K562 (cell line): ENCODE measurements at regions not wholly inside any gene's neighbourhood (a gene's known extent, or its start where the extent isn't known, plus 50 kb on each side); places are given as distances from the start of the nearest gene placed in this dataset.

Source experiments
- ATAC-seq: fragments of 200-7000 bp; cut with Tn5 transposase; 3 replicates; pipeline ENCODE4 v1.9.1; 2020; ENCODE audit warnings: moderate library complexity
- BruUV-seq: library from RNA; stranded (reverse); fragments of 400-500 nt; replicated peaks from 2 replicates; lab custom pipeline; 2021; lab: Mats Ljungman, UMichigan
- CTCF ChIA-PET: fragments of 300-600 bp; formaldehyde crosslinking; extraction: SDS; loops from one replicate; lab custom pipeline; 2021; ENCODE audit warnings: low intra/inter-chr PET ratio; lab: Yijun Ruan, JAX
- POLR2A ChIA-PET: fragments of 300-600, 350-650 bp; sonication (Branson Sonifier 250); formaldehyde crosslinking; extraction: SDS; loops from one replicate; lab custom pipeline; 2021; ENCODE audit warnings: antibody characterized with exemption, inconsistent platforms; lab: Yijun Ruan, JAX
- DNase-seq, 4 experiments: peaks; one replicate each; pipeline versions ENCODE4 v3.0.0 to v3.0.0-alpha.2; 2011 to 2018; ENCODE audit warnings: low spot score in 3 of 4, mixed read lengths in 3 of 4; ENCODE audit errors: extremely low read depth in 1 of 4
- FAIRE-seq: peaks from 2 replicates; lab custom pipeline; 2011; peaks lifted over from hg19 to GRCh38; lab: Jason Lieb, UNC
- H2AFZ ChIP-seq: 2 replicates; pipeline ENCODE4 v1.6.0; 2011; ENCODE audit warnings: low read depth, low read length, control low read depth, inconsistent platforms
- H3K27ac ChIP-seq: fragments of 200-600 bp; 3 replicates; pipeline ENCODE4 v1.8.0; 2011; ENCODE audit warnings: low read depth, mild to moderate bottlenecking, control low read depth, inconsistent platforms, low read length, moderate library complexity, mixed read lengths; ENCODE audit errors: extremely low read depth
- H3K27me3 ChIP-seq, 2 experiments: fragments of 300-600 bp in 1 of 2; 2 replicates in 1 of 2; 3 replicates in 1 of 2; pipeline versions ENCODE4 v1.6.0 to v1.8.0; 2011; ENCODE audit warnings: inconsistent platforms in 2 of 2, low read length in 2 of 2, mild to moderate bottlenecking in 1 of 2, mixed read lengths in 1 of 2, moderate library complexity in 1 of 2; ENCODE audit not compliant: control insufficient read depth in 2 of 2, insufficient read depth in 2 of 2
- H3K36me3 ChIP-seq: fragments of 300-600 bp; 3 replicates; pipeline ENCODE4 v1.8.0; 2011; ENCODE audit warnings: mild to moderate bottlenecking, low read length, inconsistent platforms; ENCODE audit not compliant: control insufficient read depth, insufficient read depth
- H3K4me1 ChIP-seq, 2 experiments: fragments of 200-600 bp in 1 of 2; replicated peaks in 1 of 2; 2 replicates in 1 of 2; 3 replicates in 1 of 2; pipeline versions ENCODE4 v1.5.1 to v1.8.0; 2011; ENCODE audit warnings: inconsistent platforms in 2 of 2, low read length in 2 of 2, mild to moderate bottlenecking in 1 of 2, mixed read lengths in 1 of 2, moderate library complexity in 1 of 2; ENCODE audit not compliant: control insufficient read depth in 2 of 2, insufficient read depth in 2 of 2
- H3K4me2 ChIP-seq: 2 replicates; pipeline ENCODE4 v1.6.1; 2011; ENCODE audit warnings: low read length, control low read depth, inconsistent platforms, mixed read lengths; ENCODE audit not compliant: insufficient read depth
- H3K4me3 ChIP-seq: fragments of 200-600 bp; sonication (generic), shearing (Covaris generic); 2 replicates; pipeline ENCODE4 v1.5.1; 2016; ENCODE audit warnings: control low read depth, inconsistent platforms
- H3K79me2 ChIP-seq: fragments of 200-600 bp; 3 replicates; pipeline ENCODE4 v1.8.0; 2011; ENCODE audit warnings: low read length, inconsistent platforms; ENCODE audit not compliant: control insufficient read depth, insufficient read depth
- H3K9ac ChIP-seq, 2 experiments: 2 replicates each; pipeline versions ENCODE4 v1.6.0 to v1.6.1; 2011; ENCODE audit warnings: low read depth in 2 of 2, low read length in 2 of 2, control low read depth in 1 of 2, inconsistent platforms in 1 of 2, mild to moderate bottlenecking in 1 of 2, mixed read lengths in 1 of 2; ENCODE audit not compliant: insufficient read depth in 1 of 2
- H3K9me1 ChIP-seq: one replicate; pipeline ENCODE4 v1.6.0; 2011; ENCODE audit warnings: inconsistent platforms, mild to moderate bottlenecking, low read length, moderate library complexity; ENCODE audit not compliant: control insufficient read depth, insufficient read depth
- H3K9me3 ChIP-seq: replicated peaks from 2 replicates; pipeline ENCODE4 v1.5.1; 2011; ENCODE audit warnings: low read depth, low read length, inconsistent platforms; ENCODE audit not compliant: control insufficient read depth, insufficient read depth
- H4K20me1 ChIP-seq: replicated peaks from 2 replicates; pipeline ENCODE4 v1.6.1; 2011; ENCODE audit warnings: low read length, inconsistent platforms, mixed read lengths; ENCODE audit not compliant: control insufficient read depth, insufficient read depth
- ARNT ChIP-seq, 2 experiments: fragments of 450-650 bp; IDR thresholded peaks; 2 replicates each; pipeline ENCODE4 v1.6.1; 2016; ENCODE audit warnings: mild to moderate bottlenecking in 1 of 2
- KAT8 ChIP-seq: fragments of 450-650 bp; IDR thresholded peaks from 2 replicates; pipeline ENCODE4 v1.6.1; 2016; ENCODE audit warnings: low read depth, mild to moderate bottlenecking
- RBM39 ChIP-seq: fragments of 200-400 bp; formaldehyde crosslinking; optimal IDR thresholded peaks from 2 replicates; pipeline ENCODE3; 2018; ENCODE audit warnings: low read depth, low read length
- WGBS: fragments of 100-300 bp; shearing (Covaris generic); methylation state at CpG from one replicate; pipeline ENCODE4 v1.1.6; 2016; ENCODE audit warnings: low coverage, mixed read lengths; ENCODE audit not compliant: insufficient coverage; ENCODE audit errors: missing lambda C conversion rate; 5-methylcytosine and 5-hydroxymethylcytosine counted together
- in situ Hi-C: fragments of 300-500 bp; cut with MboI; formaldehyde crosslinking; loops from 4 replicates; pipeline ENCODE4 v1.15.0; 2018; ENCODE audit warnings: inconsistent platforms, mixed read lengths
- intact Hi-C: fragments of 100-400 bp; cut with micrococcal nuclease; formaldehyde crosslinking; loops from 2 replicates; pipeline ENCODE4 v1.14.2; 2022
- TF ChIP-seq, protein P1 (sequence below): fragments of 200-800 bp; sonication (Bioruptor generic); IDR thresholded peaks from 2 replicates; pipeline ENCODE4 v1.6.1; 2017; ENCODE audit warnings: missing genetic modification characterization, missing compliant biosample characterization
- TF ChIP-seq, protein P2 (sequence below): sonication (generic); formaldehyde crosslinking; IDR thresholded peaks from 2 replicates; pipeline ENCODE4 v1.8.0; 2023; ENCODE audit warnings: missing genetic modification reagents, mild to moderate bottlenecking, borderline replicate concordance
- TF ChIP-seq, protein P3 (sequence below): fragments of 450-650 bp; IDR thresholded peaks from 2 replicates; pipeline ENCODE4 v1.6.1; 2017; ENCODE audit warnings: antibody characterized with exemption

GRCh38 chr5:162429142-162429541, 361.6 kb downstream of the GABRG2 start:
- ATAC-seq: no peak

DNA sequence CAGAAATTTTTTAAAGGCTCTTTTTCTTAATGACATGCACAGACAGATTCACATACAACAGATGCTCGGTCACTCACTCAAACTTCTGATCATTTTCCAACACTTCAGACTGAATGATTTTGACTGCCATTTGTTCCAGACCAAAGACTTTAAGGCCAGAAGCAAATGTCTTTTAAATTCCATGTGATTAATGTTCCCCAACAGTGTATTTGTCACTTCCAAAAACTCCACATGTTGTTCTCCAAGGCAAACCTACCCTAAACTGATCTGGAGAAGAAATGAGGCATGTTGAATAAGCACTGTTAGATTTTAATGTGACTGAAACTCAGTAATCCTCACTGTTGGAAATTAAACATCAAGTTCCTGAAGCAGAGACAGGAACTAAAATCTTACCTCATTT, 366.7 kb downstream of the GABRG2 start:
- Histone ChIP-seq H3K9me1 (no peaks in the 10 kb centered on the region), H4K20me1 (no peaks in the 10 kb centered on the region), H3K9ac (no peak overlapping the region), H3K4me1 (no peaks in the 10 kb centered on the region), H3K79me2 (no peaks in the 10 kb centered on the region), H3K4me3 (no peak overlapping the region), H2AFZ (no peak overlapping the region), H3K9me3 (no peaks in the 10 kb centered on the region; the same call in 1 of the 2 replicates), H3K27ac (no peak overlapping the region), H3K4me2 (no peak overlapping the region), H3K27me3 (no peaks in the 10 kb centered on the region), H3K36me3 (no peaks in the 10 kb centered on the region)
- intact Hi-C loops: no loop called here
- BruUV-seq: no TSS peak
- CTCF ChIA-PET: no interaction called here
- POLR2A ChIA-PET: interaction anchor here (0.6 kb wide), 1 partner anchor 420 kb away, joined by 3 read pairs; no protein-coding TSS in a partner anchor
- no peak for FAIRE-seq
- no peak for ATAC-seq
- WGBS: 0% methylated on average over 1 of the region's 1 CpG
- in situ Hi-C loops: no loop called here
- no peak for DNase-seq
- TF ChIP-seq, protein P1, sequence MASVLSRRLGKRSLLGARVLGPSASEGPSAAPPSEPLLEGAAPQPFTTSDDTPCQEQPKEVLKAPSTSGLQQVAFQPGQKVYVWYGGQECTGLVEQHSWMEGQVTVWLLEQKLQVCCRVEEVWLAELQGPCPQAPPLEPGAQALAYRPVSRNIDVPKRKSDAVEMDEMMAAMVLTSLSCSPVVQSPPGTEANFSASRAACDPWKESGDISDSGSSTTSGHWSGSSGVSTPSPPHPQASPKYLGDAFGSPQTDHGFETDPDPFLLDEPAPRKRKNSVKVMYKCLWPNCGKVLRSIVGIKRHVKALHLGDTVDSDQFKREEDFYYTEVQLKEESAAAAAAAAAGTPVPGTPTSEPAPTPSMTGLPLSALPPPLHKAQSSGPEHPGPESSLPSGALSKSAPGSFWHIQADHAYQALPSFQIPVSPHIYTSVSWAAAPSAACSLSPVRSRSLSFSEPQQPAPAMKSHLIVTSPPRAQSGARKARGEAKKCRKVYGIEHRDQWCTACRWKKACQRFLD: no peak
- TF ChIP-seq ARNT (IDR thresholded peaks at IDR 0.05) (no peak), KAT8 (no peak)
- TF ChIP-seq, protein P2, sequence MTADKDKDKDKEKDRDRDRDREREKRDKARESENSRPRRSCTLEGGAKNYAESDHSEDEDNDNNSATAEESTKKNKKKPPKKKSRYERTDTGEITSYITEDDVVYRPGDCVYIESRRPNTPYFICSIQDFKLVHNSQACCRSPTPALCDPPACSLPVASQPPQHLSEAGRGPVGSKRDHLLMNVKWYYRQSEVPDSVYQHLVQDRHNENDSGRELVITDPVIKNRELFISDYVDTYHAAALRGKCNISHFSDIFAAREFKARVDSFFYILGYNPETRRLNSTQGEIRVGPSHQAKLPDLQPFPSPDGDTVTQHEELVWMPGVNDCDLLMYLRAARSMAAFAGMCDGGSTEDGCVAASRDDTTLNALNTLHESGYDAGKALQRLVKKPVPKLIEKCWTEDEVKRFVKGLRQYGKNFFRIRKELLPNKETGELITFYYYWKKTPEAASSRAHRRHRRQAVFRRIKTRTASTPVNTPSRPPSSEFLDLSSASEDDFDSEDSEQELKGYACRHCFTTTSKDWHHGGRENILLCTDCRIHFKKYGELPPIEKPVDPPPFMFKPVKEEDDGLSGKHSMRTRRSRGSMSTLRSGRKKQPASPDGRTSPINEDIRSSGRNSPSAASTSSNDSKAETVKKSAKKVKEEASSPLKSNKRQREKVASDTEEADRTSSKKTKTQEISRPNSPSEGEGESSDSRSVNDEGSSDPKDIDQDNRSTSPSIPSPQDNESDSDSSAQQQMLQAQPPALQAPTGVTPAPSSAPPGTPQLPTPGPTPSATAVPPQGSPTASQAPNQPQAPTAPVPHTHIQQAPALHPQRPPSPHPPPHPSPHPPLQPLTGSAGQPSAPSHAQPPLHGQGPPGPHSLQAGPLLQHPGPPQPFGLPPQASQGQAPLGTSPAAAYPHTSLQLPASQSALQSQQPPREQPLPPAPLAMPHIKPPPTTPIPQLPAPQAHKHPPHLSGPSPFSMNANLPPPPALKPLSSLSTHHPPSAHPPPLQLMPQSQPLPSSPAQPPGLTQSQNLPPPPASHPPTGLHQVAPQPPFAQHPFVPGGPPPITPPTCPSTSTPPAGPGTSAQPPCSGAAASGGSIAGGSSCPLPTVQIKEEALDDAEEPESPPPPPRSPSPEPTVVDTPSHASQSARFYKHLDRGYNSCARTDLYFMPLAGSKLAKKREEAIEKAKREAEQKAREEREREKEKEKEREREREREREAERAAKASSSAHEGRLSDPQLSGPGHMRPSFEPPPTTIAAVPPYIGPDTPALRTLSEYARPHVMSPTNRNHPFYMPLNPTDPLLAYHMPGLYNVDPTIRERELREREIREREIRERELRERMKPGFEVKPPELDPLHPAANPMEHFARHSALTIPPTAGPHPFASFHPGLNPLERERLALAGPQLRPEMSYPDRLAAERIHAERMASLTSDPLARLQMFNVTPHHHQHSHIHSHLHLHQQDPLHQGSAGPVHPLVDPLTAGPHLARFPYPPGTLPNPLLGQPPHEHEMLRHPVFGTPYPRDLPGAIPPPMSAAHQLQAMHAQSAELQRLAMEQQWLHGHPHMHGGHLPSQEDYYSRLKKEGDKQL (CRISPR knock-in tag): no peak

More at GRCh38 chr5:162429142-162429541, 361.6 kb downstream of the GABRG2 start:
- ChIA-PET POLR2A (no interaction called here), CTCF (no interaction called here)
- no peak for DNase-seq
- no peaks in the 10 kb centered on the region for H3K9me1 ChIP-seq
- in situ Hi-C loops (no loop called here), intact Hi-C loops (no loop called here)
- H3K4me2 ChIP-seq: no peak overlapping the region
- H3K27ac ChIP-seq: no peak overlapping the region
- no TSS peak for BruUV-seq
- H3K27me3 ChIP-seq: no peaks in the 10 kb centered on the region
- no peaks in the 10 kb centered on the region for H3K36me3 ChIP-seq
- no peak for TF ChIP-seq RBM39
- TF ChIP-seq, protein P3, sequence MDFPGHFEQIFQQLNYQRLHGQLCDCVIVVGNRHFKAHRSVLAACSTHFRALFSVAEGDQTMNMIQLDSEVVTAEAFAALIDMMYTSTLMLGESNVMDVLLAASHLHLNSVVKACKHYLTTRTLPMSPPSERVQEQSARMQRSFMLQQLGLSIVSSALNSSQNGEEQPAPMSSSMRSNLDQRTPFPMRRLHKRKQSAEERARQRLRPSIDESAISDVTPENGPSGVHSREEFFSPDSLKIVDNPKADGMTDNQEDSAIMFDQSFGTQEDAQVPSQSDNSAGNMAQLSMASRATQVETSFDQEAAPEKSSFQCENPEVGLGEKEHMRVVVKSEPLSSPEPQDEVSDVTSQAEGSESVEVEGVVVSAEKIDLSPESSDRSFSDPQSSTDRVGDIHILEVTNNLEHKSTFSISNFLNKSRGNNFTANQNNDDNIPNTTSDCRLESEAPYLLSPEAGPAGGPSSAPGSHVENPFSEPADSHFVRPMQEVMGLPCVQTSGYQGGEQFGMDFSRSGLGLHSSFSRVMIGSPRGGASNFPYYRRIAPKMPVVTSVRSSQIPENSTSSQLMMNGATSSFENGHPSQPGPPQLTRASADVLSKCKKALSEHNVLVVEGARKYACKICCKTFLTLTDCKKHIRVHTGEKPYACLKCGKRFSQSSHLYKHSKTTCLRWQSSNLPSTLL: no peak
- FAIRE-seq: no peak
- no peak overlapping the region for H3K4me3 ChIP-seq
- H2AFZ ChIP-seq: no peak overlapping the region
- H4K20me1 ChIP-seq: no peaks in the 10 kb centered on the region
- H3K4me1 ChIP-seq: no peaks in the 10 kb centered on the region
- no peaks in the 10 kb centered on the region; the same call in 1 of the 2 replicates for H3K9me3 ChIP-seq
- no peak overlapping the region for H3K9ac ChIP-seq
- no peaks in the 10 kb centered on the region for H3K79me2 ChIP-seq
